ENCODE measurements at regions not wholly inside any gene's neighbourhood (a gene's known extent, or its start where the extent isn't known, plus 50 kb on each side); places are given as distances from the start of the nearest gene placed in this dataset.

- H3K9ac ChIP-seq, result no peak overlapping the region
- H3K4me1 ChIP-seq, result no peaks in the 10 kb centered on the region
- H3K27ac ChIP-seq, result no peak overlapping the region
- no peak overlapping the region for H3K4me2 ChIP-seq
- H3K9me3 ChIP-seq, result peaks cover 18% of the 10 kb centered on the region
- no peak for TF ChIP-seq Cebpa-rat (IDR thresholded peaks at IDR 0.05)
- H4K20me1 ChIP-seq, result no peaks in the 10 kb centered on the region
- H3K27me3 ChIP-seq, result no peaks in the 10 kb centered on the region
- no peaks in the 10 kb centered on the region for H3K36me3 ChIP-seq
- no peak overlapping the region for H3K4me3 ChIP-seq
These were observed 57.6 kb upstream of the AK4 start for GRCh38 chr1:65090406-65090805.

DNA sequence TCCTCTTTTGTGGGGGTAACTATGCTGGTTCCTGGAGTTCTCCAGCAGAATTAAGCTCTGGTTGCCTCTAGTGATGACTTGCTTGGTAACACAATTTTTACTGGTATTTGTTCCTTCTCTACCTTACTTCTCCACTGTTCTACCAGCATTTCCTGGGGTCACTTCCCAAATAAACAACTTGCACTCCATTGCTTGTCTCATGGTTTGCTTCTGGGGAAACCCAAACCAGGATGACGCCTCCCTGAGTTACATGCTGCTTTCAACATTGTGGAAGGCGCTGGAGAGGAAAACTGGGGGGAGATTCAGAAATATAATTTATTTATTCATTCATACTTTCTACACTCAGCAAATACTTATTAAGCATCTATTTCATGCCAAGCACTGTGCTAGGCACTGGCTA, 55.3 kb upstream of the AK4 start:
- TF ChIP-seq Cebpa-rat (IDR thresholded peaks at IDR 0.05), result no peak
- no peak overlapping the region for H3K9ac ChIP-seq
- H3K4me2 ChIP-seq, result no peak overlapping the region
- no peak overlapping the region for H3K4me3 ChIP-seq
- no peaks in the 10 kb centered on the region for H4K20me1 ChIP-seq
- H3K9me3 ChIP-seq, result peaks cover 14% of the 10 kb centered on the region
- H3K36me3 ChIP-seq, result no peaks in the 10 kb centered on the region
- no peak overlapping the region for H3K27ac ChIP-seq
- H3K27me3 ChIP-seq, result no peaks in the 10 kb centered on the region
- H3K4me1 ChIP-seq, result no peaks in the 10 kb centered on the region

GRCh38 chr1:65097076-65097475, 50.9 kb upstream of the AK4 start:
- Histone ChIP-seq H4K20me1 (no peaks in the 10 kb centered on the region), H3K9ac (no peak overlapping the region), H3K9me3 (peaks cover 47% of the 10 kb centered on the region), H3K27ac (no peak overlapping the region), H3K4me3 (no peak overlapping the region), H3K36me3 (no peaks in the 10 kb centered on the region), H3K27me3 (no peaks in the 10 kb centered on the region), H3K4me1 (no peaks in the 10 kb centered on the region), H3K4me2 (no peak overlapping the region)
- no peak for TF ChIP-seq Cebpa-rat (IDR thresholded peaks at IDR 0.05)
